ENCODE measurements at regions not wholly inside any gene's neighbourhood (a gene's known extent, or its start where the extent isn't known, plus 50 kb on each side); places are given as distances from the start of the nearest gene placed in this dataset.
A peak's percentile ranks its signal among the peaks of the same experiment; 100 is the strongest.
"Not testable (repeated sequence)": the region's sequence is repeated elsewhere in the genome, so short reads cannot be mapped to it uniquely, and the experiment has no call there.

GRCh38 chr5:62779010-62779422, 200.4 kb downstream of the LRRC70 start:
- TF ChIP-seq EZH2phosphoT487 (IDR thresholded peaks at IDR 0.05; ENCODE audit: borderline replicate concordance, low read depth, low read length) = no peak
- TF ChIP-seq CTCF (conservative IDR thresholded peaks at IDR 0.05; ENCODE audit: low read length) = peak; percentile 93
- no TSS peak for BruUV-seq (replicated peaks)

GRCh38 chr5:62778316-62779009, 199.8 kb downstream of the LRRC70 start:
- TF ChIP-seq CTCF (conservative IDR thresholded peaks at IDR 0.05; ENCODE audit: low read length) = no peak
- no peak for TF ChIP-seq EZH2phosphoT487 (IDR thresholded peaks at IDR 0.05; ENCODE audit: borderline replicate concordance, low read depth, low read length)
- ChIA-PET CTCF (ENCODE audit: unreplicated experiment) (no interaction called here), POLR2A (interaction anchor here (0.5 to 0.6 kb wide), 3 partner anchors 96 to 306 kb away, joined by 3 to 4 read pairs (median 3); no protein-coding TSS in a partner anchor)
- Histone ChIP-seq H3K36me3 (ENCODE audit: insufficient read depth, low read length) (no peaks in the 10 kb centered on the region), H3K4me3 (ENCODE audit: low read depth, low read length, poor library complexity, severe bottlenecking) (no peak overlapping the region), H3K4me2 (ENCODE audit: low read length) (no peak overlapping the region; the same call in 1 of the 2 replicates), H3K27ac (ENCODE audit: low read depth, low read length, poor library complexity, severe bottlenecking) (no peak overlapping the region), H4K20me1 (ENCODE audit: insufficient read depth, low read length) (no peaks in the 10 kb centered on the region), H2AFZ (ENCODE audit: low read length) (peak overlapping the region; percentile 42; the same call in 1 of the 2 replicates), H3K79me2 (ENCODE audit: insufficient read depth, low read depth, low read length) (no peaks in the 10 kb centered on the region), H3K9me2 (ENCODE audit: insufficient read depth, low read length) (no peaks in the 10 kb centered on the region), H3K4me1 (ENCODE audit: insufficient read depth, low read length, poor library complexity, severe bottlenecking) (no peaks in the 10 kb centered on the region), H3K9me3 (ENCODE audit: low read length) (no peaks in the 10 kb centered on the region)
- intact Hi-C loops (cut with micrococcal nuclease; ENCODE audit: unreplicated experiment) = loop anchor here (1.0 to 5.0 kb wide), 2 partner anchors 318 to 336 kb away; no protein-coding TSS in a partner anchor
- no TSS peak for BruUV-seq (replicated peaks)
- no peak for DNase-seq (ENCODE audit: low spot score)

More at GRCh38 chr5:62779010-62779422, 200.4 kb downstream of the LRRC70 start:
- DNase-seq (ENCODE audit: low spot score) = peak; percentile 57
- Histone ChIP-seq H3K9me2 (ENCODE audit: insufficient read depth, low read length) (no peaks in the 10 kb centered on the region), H2AFZ (ENCODE audit: low read length) (peak overlapping the region; percentile 42; the same call in 1 of the 2 replicates), H3K36me3 (ENCODE audit: insufficient read depth, low read length) (no peaks in the 10 kb centered on the region), H3K4me2 (ENCODE audit: low read length) (no peak overlapping the region; the same call in 1 of the 2 replicates), H3K4me1 (ENCODE audit: insufficient read depth, low read length, poor library complexity, severe bottlenecking) (no peaks in the 10 kb centered on the region), H3K79me2 (ENCODE audit: insufficient read depth, low read depth, low read length) (no peaks in the 10 kb centered on the region), H4K20me1 (ENCODE audit: insufficient read depth, low read length) (no peaks in the 10 kb centered on the region), H3K4me3 (ENCODE audit: low read depth, low read length, poor library complexity, severe bottlenecking) (no peak overlapping the region), H3K27ac (ENCODE audit: low read depth, low read length, poor library complexity, severe bottlenecking) (no peak overlapping the region), H3K9me3 (ENCODE audit: low read length) (no peaks in the 10 kb centered on the region)
- ChIA-PET POLR2A (no interaction called here), CTCF (ENCODE audit: unreplicated experiment) (no interaction called here)
- intact Hi-C loops (cut with micrococcal nuclease; ENCODE audit: unreplicated experiment) = loop anchor here (1.0 to 5.0 kb wide), 2 partner anchors 319 to 337 kb away; no protein-coding TSS in a partner anchor

- BruUV-seq (replicated peaks); H3K27ac ChIP-seq (ENCODE audit: low read depth, low read length, poor library complexity, severe bottlenecking): not testable (repeated sequence)
Measured at GRCh38 chr5:62777081-62777480, 198.5 kb downstream of the LRRC70 start.

GRCh38 chr5:62776592-62776991, 198.0 kb downstream of the LRRC70 start:
- H3K4me1 ChIP-seq (ENCODE audit: insufficient read depth, low read length, poor library complexity, severe bottlenecking); H3K9me3 ChIP-seq (ENCODE audit: low read length); POLR2A ChIA-PET; H3K9me2 ChIP-seq (ENCODE audit: insufficient read depth, low read length); H3K4me3 ChIP-seq (ENCODE audit: low read depth, low read length, poor library complexity, severe bottlenecking); BruUV-seq (replicated peaks); H3K27ac ChIP-seq (ENCODE audit: low read depth, low read length, poor library complexity, severe bottlenecking); H4K20me1 ChIP-seq (ENCODE audit: insufficient read depth, low read length); CTCF ChIA-PET (ENCODE audit: unreplicated experiment); H3K36me3 ChIP-seq (ENCODE audit: insufficient read depth, low read length); H2AFZ ChIP-seq (ENCODE audit: low read length); H3K79me2 ChIP-seq (ENCODE audit: insufficient read depth, low read depth, low read length); H3K4me2 ChIP-seq (ENCODE audit: low read length); DNase-seq (ENCODE audit: low spot score): not testable (repeated sequence)
- intact Hi-C loops (cut with micrococcal nuclease; ENCODE audit: unreplicated experiment) = loop anchor here (5.0 kb wide), 1 partner anchor 334 kb away; no protein-coding TSS in a partner anchor

More at GRCh38 chr5:62777081-62777480, 198.5 kb downstream of the LRRC70 start:
- H3K4me3 ChIP-seq (ENCODE audit: low read depth, low read length, poor library complexity, severe bottlenecking); H3K9me3 ChIP-seq (ENCODE audit: low read length); H2AFZ ChIP-seq (ENCODE audit: low read length); H3K4me2 ChIP-seq (ENCODE audit: low read length); CTCF ChIA-PET (ENCODE audit: unreplicated experiment); H4K20me1 ChIP-seq (ENCODE audit: insufficient read depth, low read length); H3K4me1 ChIP-seq (ENCODE audit: insufficient read depth, low read length, poor library complexity, severe bottlenecking); H3K36me3 ChIP-seq (ENCODE audit: insufficient read depth, low read length); H3K9me2 ChIP-seq (ENCODE audit: insufficient read depth, low read length); DNase-seq (ENCODE audit: low spot score); POLR2A ChIA-PET; H3K79me2 ChIP-seq (ENCODE audit: insufficient read depth, low read depth, low read length): not testable (repeated sequence)
- intact Hi-C loops (cut with micrococcal nuclease; ENCODE audit: unreplicated experiment) = loop anchor here (5.0 kb wide), 1 partner anchor 335 kb away; no protein-coding TSS in a partner anchor
